ACC112 (cell line): ENCODE measurements at regions not wholly inside any gene's neighbourhood (a gene's known extent, or its start where the extent isn't known, plus 50 kb on each side); places are given as distances from the start of the nearest gene placed in this dataset.

Experiments
- H2AFZ ChIP-seq: fragments of 200-600 bp; sonication (generic); one replicate; pipeline ENCODE4 v1.6.0; 2017; ENCODE audit warnings: antibody characterized with exemption, low read length; ENCODE audit not compliant: unreplicated experiment
- H3K27ac ChIP-seq: fragments of 200-600 bp; sonication (generic); 2 replicates; pipeline ENCODE4 v1.5.1; 2014; ENCODE audit warnings: low read depth, mild to moderate bottlenecking, antibody characterized with exemption, low read length, moderate library complexity
- H3K27me3 ChIP-seq: fragments of 200-600 bp; sonication (generic); 2 replicates; pipeline ENCODE4 v1.6.1; 2014; ENCODE audit warnings: mild to moderate bottlenecking, antibody characterized with exemption, low read length, moderate library complexity, mixed read lengths; ENCODE audit not compliant: insufficient read depth
- H3K36me3 ChIP-seq: fragments of 200-600 bp; sonication (generic); 2 replicates; pipeline ENCODE4 v1.6.1; 2016; ENCODE audit warnings: mild to moderate bottlenecking, antibody characterized with exemption, low read length, moderate library complexity, mixed read lengths; ENCODE audit not compliant: insufficient read depth
- H3K4me1 ChIP-seq: fragments of 200-600 bp; sonication (generic); one replicate; pipeline ENCODE4 v1.6.1; 2016; ENCODE audit warnings: low read length, mixed read lengths; ENCODE audit not compliant: insufficient read depth, unreplicated experiment, control insufficient read depth
- H3K4me3 ChIP-seq: fragments of 200-600 bp; sonication (generic); 2 replicates; pipeline ENCODE4 v1.5.1; 2014; ENCODE audit warnings: mild to moderate bottlenecking, low read depth, low read length
- H3K79me2 ChIP-seq: fragments of 200-600 bp; sonication (generic); one replicate; pipeline ENCODE4 v1.6.0; 2016; ENCODE audit warnings: low read length; ENCODE audit not compliant: control insufficient read depth, unreplicated experiment, insufficient read depth

- no peaks in the 10 kb centered on the region for H3K36me3 ChIP-seq
- H3K4me3 ChIP-seq, result no peak overlapping the region
- no peaks in the 10 kb centered on the region for H3K79me2 ChIP-seq
- H3K4me1 ChIP-seq, result no peaks in the 10 kb centered on the region
- H3K27me3 ChIP-seq, result no peaks in the 10 kb centered on the region
- no peak overlapping the region for H2AFZ ChIP-seq
- no peak overlapping the region for H3K27ac ChIP-seq
These were observed 994.9 kb downstream of the REEP3 start for GRCh38 chr10:64515970-64516699.

- Histone ChIP-seq H3K27me3 (no peaks in the 10 kb centered on the region), H2AFZ (no peak overlapping the region), H3K79me2 (no peaks in the 10 kb centered on the region), H3K27ac (no peak overlapping the region), H3K36me3 (no peaks in the 10 kb centered on the region), H3K4me3 (no peak overlapping the region), H3K4me1 (no peaks in the 10 kb centered on the region)
These were observed 997.3 kb downstream of the REEP3 start for GRCh38 chr10:64518456-64518855.

- Histone ChIP-seq H3K27ac (no peak overlapping the region), H3K4me3 (no peak overlapping the region), H3K79me2 (no peaks in the 10 kb centered on the region), H3K36me3 (no peaks in the 10 kb centered on the region), H2AFZ (no peak overlapping the region), H3K27me3 (no peaks in the 10 kb centered on the region), H3K4me1 (no peaks in the 10 kb centered on the region)
These were observed 998.2 kb downstream of the REEP3 start for GRCh38 chr10:64519427-64519826.

- H3K27me3 ChIP-seq, result no peaks in the 10 kb centered on the region
- H3K79me2 ChIP-seq, result no peaks in the 10 kb centered on the region
- no peaks in the 10 kb centered on the region for H3K36me3 ChIP-seq
- H2AFZ ChIP-seq, result no peak overlapping the region
- no peaks in the 10 kb centered on the region for H3K4me1 ChIP-seq
- no peak overlapping the region for H3K4me3 ChIP-seq
- H3K27ac ChIP-seq, result no peak overlapping the region
These were observed 998.6 kb downstream of the REEP3 start for GRCh38 chr10:64519831-64520230.

GRCh38 chr10:64523065-64523759 is 1002.0 kb downstream of the REEP3 start:
- Histone ChIP-seq H3K27ac (no peak overlapping the region), H3K79me2 (no peaks in the 10 kb centered on the region), H3K36me3 (no peaks in the 10 kb centered on the region), H3K4me3 (no peak overlapping the region), H2AFZ (no peak overlapping the region), H3K27me3 (no peaks in the 10 kb centered on the region), H3K4me1 (no peaks in the 10 kb centered on the region)

GRCh38 chr10:64528294-64529002 is 1007.2 kb downstream of the REEP3 start:
- H2AFZ ChIP-seq, result no peak overlapping the region
- no peaks in the 10 kb centered on the region for H3K4me1 ChIP-seq
- no peaks in the 10 kb centered on the region for H3K27me3 ChIP-seq
- H3K79me2 ChIP-seq, result no peaks in the 10 kb centered on the region
- H3K4me3 ChIP-seq, result no peak overlapping the region
- H3K36me3 ChIP-seq, result no peaks in the 10 kb centered on the region
- no peak overlapping the region for H3K27ac ChIP-seq

- no peaks in the 10 kb centered on the region for H3K27me3 ChIP-seq
- no peaks in the 10 kb centered on the region for H3K4me1 ChIP-seq
- no peak overlapping the region for H2AFZ ChIP-seq
- no peaks in the 10 kb centered on the region for H3K36me3 ChIP-seq
- H3K79me2 ChIP-seq, result no peaks in the 10 kb centered on the region
- H3K4me3 ChIP-seq, result no peak overlapping the region
- H3K27ac ChIP-seq, result no peak overlapping the region
These were observed 1007.8 kb downstream of the REEP3 start for GRCh38 chr10:64529003-64529350.

GRCh38 chr10:64534616-64535015 is 1013.4 kb downstream of the REEP3 start:
- H3K36me3 ChIP-seq, result no peaks in the 10 kb centered on the region
- H3K4me3 ChIP-seq, result no peak overlapping the region
- no peaks in the 10 kb centered on the region for H3K4me1 ChIP-seq
- no peaks in the 10 kb centered on the region for H3K79me2 ChIP-seq
- no peak overlapping the region for H2AFZ ChIP-seq
- H3K27ac ChIP-seq, result no peak overlapping the region
- no peaks in the 10 kb centered on the region for H3K27me3 ChIP-seq

GRCh38 chr10:64535131-64535867 is 1014.1 kb downstream of the REEP3 start:
- H3K27ac ChIP-seq, result no peak overlapping the region
- H3K4me1 ChIP-seq, result no peaks in the 10 kb centered on the region
- no peaks in the 10 kb centered on the region for H3K36me3 ChIP-seq
- no peaks in the 10 kb centered on the region for H3K79me2 ChIP-seq
- no peak overlapping the region for H2AFZ ChIP-seq
- no peaks in the 10 kb centered on the region for H3K27me3 ChIP-seq
- H3K4me3 ChIP-seq, result no peak overlapping the region

- Histone ChIP-seq H2AFZ (no peak overlapping the region), H3K27ac (no peak overlapping the region), H3K36me3 (no peaks in the 10 kb centered on the region), H3K27me3 (no peaks in the 10 kb centered on the region), H3K4me3 (no peak overlapping the region), H3K79me2 (no peaks in the 10 kb centered on the region), H3K4me1 (no peaks in the 10 kb centered on the region)
These were observed 1015.9 kb downstream of the REEP3 start for GRCh38 chr10:64537112-64537511.
